Epithelial cell of esophagus (primary cell): ENCODE measurements at regions not wholly inside any gene's neighbourhood (a gene's known extent, or its start where the extent isn't known, plus 50 kb on each side); places are given as distances from the start of the nearest gene placed in this dataset.
A peak's percentile ranks its signal among the peaks of the same experiment; 100 is the strongest.

Experiments
- DNase-seq: peaks from one replicate; pipeline ENCODE4 v3.0.0; 2010; ENCODE audit warnings: low read depth
- H3K4me3 ChIP-seq: 2 replicates; pipeline ENCODE4 v1.5.1; 2011; ENCODE audit warnings: mild to moderate bottlenecking, low read length, control low read depth
- TF ChIP-seq, protein P1 (sequence below): IDR thresholded peaks from 2 replicates; pipeline ENCODE4 v1.5.1; 2011; ENCODE audit warnings: low read depth, mild to moderate bottlenecking, low read length, control low read depth, inconsistent platforms; ENCODE audit not compliant: insufficient read depth; ENCODE audit errors: missing control alignments

GRCh38 chr15:35150361-35150760 lies 65.3 kb upstream of the NANOGP8 start:
- no peak for DNase-seq
- TF ChIP-seq, protein P1, sequence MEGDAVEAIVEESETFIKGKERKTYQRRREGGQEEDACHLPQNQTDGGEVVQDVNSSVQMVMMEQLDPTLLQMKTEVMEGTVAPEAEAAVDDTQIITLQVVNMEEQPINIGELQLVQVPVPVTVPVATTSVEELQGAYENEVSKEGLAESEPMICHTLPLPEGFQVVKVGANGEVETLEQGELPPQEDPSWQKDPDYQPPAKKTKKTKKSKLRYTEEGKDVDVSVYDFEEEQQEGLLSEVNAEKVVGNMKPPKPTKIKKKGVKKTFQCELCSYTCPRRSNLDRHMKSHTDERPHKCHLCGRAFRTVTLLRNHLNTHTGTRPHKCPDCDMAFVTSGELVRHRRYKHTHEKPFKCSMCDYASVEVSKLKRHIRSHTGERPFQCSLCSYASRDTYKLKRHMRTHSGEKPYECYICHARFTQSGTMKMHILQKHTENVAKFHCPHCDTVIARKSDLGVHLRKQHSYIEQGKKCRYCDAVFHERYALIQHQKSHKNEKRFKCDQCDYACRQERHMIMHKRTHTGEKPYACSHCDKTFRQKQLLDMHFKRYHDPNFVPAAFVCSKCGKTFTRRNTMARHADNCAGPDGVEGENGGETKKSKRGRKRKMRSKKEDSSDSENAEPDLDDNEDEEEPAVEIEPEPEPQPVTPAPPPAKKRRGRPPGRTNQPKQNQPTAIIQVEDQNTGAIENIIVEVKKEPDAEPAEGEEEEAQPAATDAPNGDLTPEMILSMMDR, result no peak

DNA sequence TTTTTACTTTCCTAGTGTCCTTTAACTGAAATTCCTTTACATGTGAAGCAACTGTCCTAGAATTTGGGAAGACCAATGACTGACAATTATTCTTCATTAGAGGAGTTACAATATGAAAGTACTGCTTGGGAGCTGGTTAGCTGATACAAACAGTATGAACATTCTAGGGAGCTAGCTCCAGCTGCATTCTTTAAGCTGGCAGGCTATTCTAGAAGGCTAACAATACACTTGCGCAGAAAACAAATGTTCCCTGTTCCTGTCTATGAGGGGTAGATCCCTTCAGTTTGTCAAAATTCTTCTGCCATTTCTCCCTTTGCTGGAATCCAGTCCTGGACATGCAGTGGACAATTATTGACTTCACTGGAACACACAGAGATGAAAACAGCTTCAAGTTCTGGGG lies 60.2 kb upstream of the NANOGP8 start:
- H3K4me3 ChIP-seq, result no peak overlapping the region
- TF ChIP-seq, protein P1, result no peak
- no peak for DNase-seq

More at GRCh38 chr15:35150361-35150760, 65.3 kb upstream of the NANOGP8 start:
- no peak overlapping the region for H3K4me3 ChIP-seq

DNA sequence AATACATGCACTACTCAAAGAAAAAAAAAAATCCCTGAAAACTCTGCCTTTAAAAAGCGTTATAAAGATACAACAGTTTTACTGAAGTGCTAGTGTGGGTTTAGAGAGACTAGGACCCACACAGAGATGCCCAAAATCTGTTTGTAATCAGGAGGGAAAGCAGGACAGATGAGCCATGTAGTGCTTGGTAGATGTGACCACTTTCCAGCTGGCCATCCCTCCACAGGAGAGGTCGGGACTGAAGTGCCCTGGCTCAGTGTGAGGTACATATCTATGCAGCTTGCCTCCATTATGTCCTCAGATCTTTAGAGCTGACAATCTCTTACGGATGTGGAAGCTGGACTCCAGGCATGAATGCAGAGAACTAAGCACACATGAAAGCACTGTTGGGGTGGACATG lies 57.5 kb upstream of the NANOGP8 start:
- no peak overlapping the region for H3K4me3 ChIP-seq
- TF ChIP-seq, protein P1, result no peak
- DNase-seq, result no peak

DNA sequence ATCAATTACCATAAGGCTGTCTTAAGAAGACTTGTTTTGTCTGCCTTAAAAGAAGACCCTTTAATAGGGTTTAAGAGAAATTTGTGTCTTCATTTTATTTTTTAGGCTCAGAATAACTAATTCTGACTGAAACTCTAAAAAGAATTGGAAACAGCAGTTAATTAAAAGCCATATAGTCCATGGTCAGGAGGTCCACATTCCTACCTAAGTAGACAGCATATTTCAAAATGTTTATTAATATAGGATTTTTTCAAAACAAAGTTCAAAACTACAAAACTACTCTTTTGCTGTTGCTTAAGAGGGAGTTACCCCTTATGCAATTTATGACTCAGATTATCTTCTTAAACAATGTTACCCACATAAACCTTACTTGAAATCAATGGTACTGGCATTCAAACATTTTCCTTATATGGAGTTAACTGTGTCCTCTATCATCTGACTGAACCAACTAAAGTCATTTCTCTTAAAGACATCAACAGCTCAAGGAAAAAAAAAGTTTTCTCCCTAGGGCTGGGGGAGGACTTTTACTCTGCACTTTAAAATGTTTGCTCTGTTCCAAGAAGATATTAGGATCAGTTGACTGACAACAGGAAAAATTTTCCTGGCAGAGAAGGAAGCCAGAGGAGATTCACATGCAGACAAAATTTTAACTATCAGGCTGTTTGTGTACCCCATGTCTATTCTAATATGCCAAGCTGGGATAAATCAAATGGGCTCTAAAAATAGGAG lies 56.8 kb upstream of the NANOGP8 start:
- H3K4me3 ChIP-seq, result no peak overlapping the region
- TF ChIP-seq, protein P1, result no peak
- peak; percentile 75 for DNase-seq

DNA sequence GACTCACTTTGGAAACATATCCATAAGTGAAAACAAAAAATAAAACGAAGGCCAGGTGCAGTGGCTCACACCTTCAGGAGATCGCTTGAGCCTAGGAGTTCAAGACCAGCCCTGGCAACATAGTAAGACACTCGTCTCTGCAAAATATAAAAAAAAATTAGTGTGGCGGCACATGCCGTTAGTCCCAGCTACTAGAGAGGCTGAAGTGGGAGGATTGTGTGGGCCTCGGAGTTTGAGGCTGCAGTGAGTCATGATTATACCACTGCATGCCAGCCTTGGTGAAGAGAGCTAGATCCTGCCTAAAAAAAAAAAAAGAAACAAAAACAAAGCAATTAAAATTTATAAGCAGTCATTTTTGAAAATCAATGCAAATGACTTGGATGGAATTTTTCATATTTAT lies 54.7 kb upstream of the NANOGP8 start:
- no peak for DNase-seq
- TF ChIP-seq, protein P1, result no peak
- H3K4me3 ChIP-seq, result no peak overlapping the region

DNA sequence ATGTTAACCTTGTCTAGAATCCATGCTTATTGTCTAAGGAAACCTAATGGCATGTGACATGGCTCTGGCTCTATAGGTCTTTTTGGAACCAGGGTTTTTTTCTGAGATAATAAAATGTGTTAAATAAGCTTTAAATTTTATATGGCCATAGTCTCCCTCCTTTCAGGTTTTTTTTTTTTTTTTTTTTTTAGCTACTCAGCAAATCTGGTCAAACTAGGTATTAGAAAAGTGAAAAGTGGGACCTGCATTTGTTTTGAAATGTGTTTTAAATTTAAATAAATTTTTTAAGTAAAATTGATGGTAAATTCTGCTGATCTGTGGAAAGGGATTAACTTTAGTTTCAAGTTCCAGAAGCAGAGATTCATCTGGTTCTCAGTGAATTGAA lies 52.1 kb upstream of the NANOGP8 start:
- DNase-seq, result no peak
- no peak overlapping the region for H3K4me3 ChIP-seq
- TF ChIP-seq, protein P1, result no peak
